Kidney (tissue), 13 donors: ENCODE measurements at regions not wholly inside any gene's neighbourhood (a gene's known extent, or its start where the extent isn't known, plus 50 kb on each side); places are given as distances from the start of the nearest gene placed in this dataset.

Source experiments
- DNase-seq, 5 donors: peaks; one replicate each; pipeline ENCODE4 v3.0.0-alpha.2; 2013 to 2020
- FAIRE-seq: peaks from 2 replicates; lab custom pipeline; 2012; peaks lifted over from hg19 to GRCh38; lab: Jason Lieb, UNC
- H3K27ac ChIP-seq, 2 donors: one replicate each; pipeline ENCODE4 v1.7.0; 2013; ENCODE audit warnings: low read depth in 2 of 2, low read length in 2 of 2, inconsistent platforms in 1 of 2
- H3K27me3 ChIP-seq: one replicate; pipeline ENCODE4 v1.7.1; 2013; ENCODE audit warnings: low read length, inconsistent platforms; ENCODE audit not compliant: control insufficient read depth, insufficient read depth
- H3K36me3 ChIP-seq, 3 donors: one replicate each; pipeline versions ENCODE4 v1.7.0 to v1.7.1; 2013; ENCODE audit warnings: low read length in 3 of 3, control low read depth in 1 of 3, inconsistent platforms in 1 of 3; ENCODE audit not compliant: insufficient read depth in 3 of 3, control insufficient read depth in 2 of 3
- H3K4me1 ChIP-seq, 3 donors: one replicate each; pipeline versions ENCODE4 v1.7.0 to v1.7.1; 2013; ENCODE audit warnings: low read length in 3 of 3, inconsistent platforms in 1 of 3, low read depth in 1 of 3; ENCODE audit not compliant: control insufficient read depth in 2 of 3, insufficient read depth in 2 of 3
- H3K4me3 ChIP-seq, 3 donors: one replicate each; pipeline versions ENCODE4 v1.7.0 to v1.8.1; 2013; ENCODE audit warnings: low read length in 3 of 3, control low read depth in 1 of 3, inconsistent platforms in 1 of 3
- H3K9ac ChIP-seq, 3 donors: one replicate each; pipeline versions ENCODE4 v1.7.0 to v1.7.1; 2013; ENCODE audit warnings: low read length in 3 of 3, control low read depth in 1 of 3, inconsistent platforms in 1 of 3
- H3K9me3 ChIP-seq, 3 donors: one replicate each; pipeline versions ENCODE4 v1.7.0 to v1.7.1; 2013; ENCODE audit warnings: low read length in 3 of 3, control low read depth in 1 of 3, inconsistent platforms in 1 of 3; ENCODE audit not compliant: control insufficient read depth in 2 of 3, insufficient read depth in 1 of 3
- intact Hi-C: fragments of 100-400 bp; cut with DNase I; formaldehyde crosslinking; loops from one replicate; pipeline ENCODE4 v1.11.1; 2022
- TF ChIP-seq, protein P1 (sequence below): IDR thresholded peaks from 3 replicates; pipeline ENCODE4 v1.5.1; 2012; ENCODE audit warnings: mild to moderate bottlenecking, moderate library complexity, borderline replicate concordance; ENCODE audit not compliant: insufficient read depth; ENCODE audit errors: extremely low read depth
- donor health status: control.
- donor health status: control.
- donor health status: control.
- donor health status: control.
- donor health status: control.
- donor health status: DM: yes; HTN: yes; CAD: no.
- donor health status: Normal renal cell carcinoma (clear cell type).

DNA sequence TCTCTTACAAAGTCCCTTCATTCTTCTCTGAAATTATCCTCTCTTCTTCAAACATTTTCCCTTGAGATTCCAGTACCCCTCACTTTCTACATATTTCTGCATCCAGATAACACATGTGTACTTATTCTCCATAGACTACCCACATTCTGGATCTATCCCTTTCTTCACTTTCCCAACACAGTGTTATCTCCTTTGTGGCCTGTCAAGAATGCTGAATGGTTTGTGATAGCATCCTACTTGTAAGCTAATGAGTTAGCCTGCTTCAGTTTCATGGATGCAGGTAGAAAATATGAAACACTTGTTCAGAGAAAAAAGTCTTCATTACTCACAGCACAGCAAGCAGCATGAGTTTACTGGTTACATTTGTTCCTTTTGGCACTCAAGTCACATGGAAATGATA lies 245.4 kb downstream of the HTR1B start:
- DNase-seq (no peak), FAIRE-seq (no peak)
- Histone ChIP-seq H3K36me3 (no peaks in the 10 kb centered on the region), H3K9me3 (peaks cover 0 to 3% (median 0%) of the 10 kb centered on the region in 3 donors), H3K4me3 (no peak overlapping the region), H3K4me1 (no peaks in the 10 kb centered on the region), H3K27ac (no peak overlapping the region), H3K27me3 (no peaks in the 10 kb centered on the region), H3K9ac (no peak overlapping the region)
- TF ChIP-seq, protein P1, sequence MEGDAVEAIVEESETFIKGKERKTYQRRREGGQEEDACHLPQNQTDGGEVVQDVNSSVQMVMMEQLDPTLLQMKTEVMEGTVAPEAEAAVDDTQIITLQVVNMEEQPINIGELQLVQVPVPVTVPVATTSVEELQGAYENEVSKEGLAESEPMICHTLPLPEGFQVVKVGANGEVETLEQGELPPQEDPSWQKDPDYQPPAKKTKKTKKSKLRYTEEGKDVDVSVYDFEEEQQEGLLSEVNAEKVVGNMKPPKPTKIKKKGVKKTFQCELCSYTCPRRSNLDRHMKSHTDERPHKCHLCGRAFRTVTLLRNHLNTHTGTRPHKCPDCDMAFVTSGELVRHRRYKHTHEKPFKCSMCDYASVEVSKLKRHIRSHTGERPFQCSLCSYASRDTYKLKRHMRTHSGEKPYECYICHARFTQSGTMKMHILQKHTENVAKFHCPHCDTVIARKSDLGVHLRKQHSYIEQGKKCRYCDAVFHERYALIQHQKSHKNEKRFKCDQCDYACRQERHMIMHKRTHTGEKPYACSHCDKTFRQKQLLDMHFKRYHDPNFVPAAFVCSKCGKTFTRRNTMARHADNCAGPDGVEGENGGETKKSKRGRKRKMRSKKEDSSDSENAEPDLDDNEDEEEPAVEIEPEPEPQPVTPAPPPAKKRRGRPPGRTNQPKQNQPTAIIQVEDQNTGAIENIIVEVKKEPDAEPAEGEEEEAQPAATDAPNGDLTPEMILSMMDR = no peak
- intact Hi-C loops = no loop called here

DNA sequence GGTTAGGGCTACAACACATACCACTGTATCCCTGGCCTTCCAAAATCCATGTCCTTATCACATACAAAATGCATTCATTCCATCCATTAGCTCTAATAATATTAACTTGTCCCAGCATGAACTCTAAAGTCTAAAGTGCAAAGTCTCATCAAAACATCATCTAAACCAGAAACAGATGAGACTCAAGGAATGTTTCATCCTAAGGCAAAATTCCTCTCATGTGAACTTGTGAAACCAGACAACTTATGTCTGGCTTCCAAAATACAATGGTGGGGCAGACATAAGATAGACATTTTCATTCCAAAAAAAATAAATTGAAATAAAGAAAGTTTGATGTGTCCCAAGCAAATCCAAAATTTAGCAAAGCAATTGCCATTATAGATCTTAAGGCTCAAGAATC lies 257.4 kb downstream of the HTR1B start:
- TF ChIP-seq, protein P1 = no peak
- no peak for FAIRE-seq
- H3K36me3 ChIP-seq = no peaks in the 10 kb centered on the region

DNA sequence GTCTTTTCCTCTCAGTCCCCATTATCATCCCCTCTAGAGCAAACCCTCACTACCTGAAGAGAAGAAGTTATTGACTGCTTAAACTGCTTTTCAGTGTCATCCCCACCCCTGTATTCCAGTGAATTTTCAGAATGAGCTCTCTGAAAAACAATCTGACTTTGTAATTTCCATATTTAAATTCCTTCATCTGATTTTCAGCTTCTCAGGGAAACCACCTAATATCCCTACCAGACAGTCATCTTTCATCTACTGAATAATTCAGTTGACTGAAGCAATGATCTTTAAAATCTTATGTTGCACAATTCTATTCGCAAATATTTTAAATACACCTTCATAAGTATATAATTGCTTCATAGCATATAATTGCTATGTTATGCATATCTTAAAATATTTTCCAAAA lies 258.7 kb downstream of the HTR1B start:
- no peak overlapping the region for H3K4me3 ChIP-seq
- H3K27ac ChIP-seq = no peak overlapping the region
- no peaks in the 10 kb centered on the region for H3K27me3 ChIP-seq
- no peaks in the 10 kb centered on the region for H3K9me3 ChIP-seq
- TF ChIP-seq, protein P1 = no peak
- H3K36me3 ChIP-seq = no peaks in the 10 kb centered on the region
- intact Hi-C loops = no loop called here
- H3K9ac ChIP-seq = no peak overlapping the region
- FAIRE-seq (no peak), DNase-seq (no peak)
- no peaks in the 10 kb centered on the region for H3K4me1 ChIP-seq

More for the DNA sequence above, 257.4 kb downstream of the HTR1B start:
- Histone ChIP-seq H3K9me3 (no peaks in the 10 kb centered on the region), H3K27ac (no peak overlapping the region), H3K4me3 (no peak overlapping the region), H3K9ac (no peak overlapping the region), H3K4me1 (no peaks in the 10 kb centered on the region), H3K27me3 (no peaks in the 10 kb centered on the region)
- intact Hi-C loops = no loop called here
- no peak for DNase-seq

DNA sequence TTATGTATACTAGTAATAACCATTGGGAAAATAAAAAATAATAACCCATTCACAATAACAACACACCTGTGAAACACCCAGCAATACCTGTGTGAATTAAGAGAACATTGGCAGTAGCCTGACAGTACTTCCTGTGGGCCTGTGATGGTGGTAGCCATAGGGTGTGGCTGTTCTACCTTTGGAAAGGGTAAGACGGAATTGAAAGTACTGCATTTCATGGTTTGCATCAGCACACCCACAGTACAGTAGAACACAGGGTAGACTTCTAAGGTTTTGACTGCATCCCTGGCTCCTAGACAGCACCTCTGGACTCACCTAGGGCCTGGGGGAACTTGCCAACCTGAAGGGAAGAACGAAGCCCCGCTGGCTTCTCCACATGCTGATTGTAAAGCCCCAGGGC lies 279.8 kb downstream of the HTR1B start:
- FAIRE-seq (no peak), DNase-seq (no peak)
- Histone ChIP-seq H3K27ac (no peak overlapping the region), H3K4me3 (no peak overlapping the region), H3K9ac (no peak overlapping the region), H3K9me3 (no peaks in the 10 kb centered on the region), H3K36me3 (no peaks in the 10 kb centered on the region), H3K27me3 (no peaks in the 10 kb centered on the region), H3K4me1 (no peaks in the 10 kb centered on the region)
- TF ChIP-seq, protein P1 = no peak
- intact Hi-C loops = no loop called here
